ENCODE measurements at regions not wholly inside any gene's neighbourhood (a gene's known extent, or its start where the extent isn't known, plus 50 kb on each side); places are given as distances from the start of the nearest gene placed in this dataset.

- TF ChIP-seq EP300 (IDR thresholded peaks at IDR 0.05) (no peak), CTCF (IDR thresholded peaks at IDR 0.05) (no peak)
Observed at GRCh38 chr2:153143540-153143939, 335.0 kb downstream of the RPRM start.
